ENCODE measurements at regions not wholly inside any gene's neighbourhood (a gene's known extent, or its start where the extent isn't known, plus 50 kb on each side); places are given as distances from the start of the nearest gene placed in this dataset.

DNA sequence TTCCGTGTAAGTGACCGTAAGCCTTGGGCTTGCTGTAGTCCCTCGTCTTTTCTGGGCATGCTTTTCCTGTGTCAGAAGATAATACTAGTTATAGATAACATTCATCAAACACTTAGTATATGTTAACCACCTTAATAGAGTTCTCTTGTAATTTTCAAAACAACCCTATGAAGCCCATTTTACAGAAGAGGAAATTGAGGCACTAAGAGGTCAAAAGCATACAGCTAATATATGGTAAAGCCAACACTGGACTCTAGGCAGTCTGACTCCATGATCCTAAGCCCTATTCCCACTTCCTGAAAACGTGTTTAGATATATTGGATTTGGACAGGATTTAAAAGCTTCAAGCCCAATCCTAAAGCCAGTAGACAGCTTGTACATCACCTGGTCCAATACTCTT lies 153.8 kb downstream of the CEP120 start:
- DNase-seq (ENCODE audit: low spot score) (no peak), FAIRE-seq (no peak), ATAC-seq (no peak)
- H3K27ac ChIP-seq (ENCODE audit: extremely low read length, insufficient read depth, low read length) = no peak overlapping the region
- in situ Hi-C loops (cut with HindIII; ENCODE audit: extremely low pct_ligation_motif_present, low pct_unique_long_range_greater_than_20kb) = no loop called here
- no peak overlapping the region for H3K9ac ChIP-seq (ENCODE audit: insufficient read depth, low read depth, low read length)
- intact Hi-C loops (cut with micrococcal nuclease; ENCODE audit: unreplicated experiment) = no loop called here
- no peak overlapping the region for H2AFZ ChIP-seq (ENCODE audit: low read length)
- 49% methylated on average over 4 of the region's 4 CpGs for WGBS (ENCODE audit: low lambda C conversion rate)
- no peak overlapping the region for H3K4me2 ChIP-seq (ENCODE audit: low read depth, low read length)
- ChIA-PET CTCF (ENCODE audit: low intra/inter-chr PET ratio, low total read pairs) (no interaction called here), POLR2A (no interaction called here)
- no peak for TF ChIP-seq ZNF24 (IDR thresholded peaks at IDR 0.05)
- no peak for TF ChIP-seq ZNF776 (CRISPR knock-in tag; IDR thresholded peaks at IDR 0.05)
- TF ChIP-seq RFXANK (CRISPR knock-in tag; IDR thresholded peaks at IDR 0.05) = no peak
- no peak for TF ChIP-seq ZNF672 (CRISPR knock-in tag; IDR thresholded peaks at IDR 0.05)
- TF ChIP-seq ZNF160 (CRISPR knock-in tag; IDR thresholded peaks at IDR 0.05) = no peak
- TF ChIP-seq, protein P1, sequence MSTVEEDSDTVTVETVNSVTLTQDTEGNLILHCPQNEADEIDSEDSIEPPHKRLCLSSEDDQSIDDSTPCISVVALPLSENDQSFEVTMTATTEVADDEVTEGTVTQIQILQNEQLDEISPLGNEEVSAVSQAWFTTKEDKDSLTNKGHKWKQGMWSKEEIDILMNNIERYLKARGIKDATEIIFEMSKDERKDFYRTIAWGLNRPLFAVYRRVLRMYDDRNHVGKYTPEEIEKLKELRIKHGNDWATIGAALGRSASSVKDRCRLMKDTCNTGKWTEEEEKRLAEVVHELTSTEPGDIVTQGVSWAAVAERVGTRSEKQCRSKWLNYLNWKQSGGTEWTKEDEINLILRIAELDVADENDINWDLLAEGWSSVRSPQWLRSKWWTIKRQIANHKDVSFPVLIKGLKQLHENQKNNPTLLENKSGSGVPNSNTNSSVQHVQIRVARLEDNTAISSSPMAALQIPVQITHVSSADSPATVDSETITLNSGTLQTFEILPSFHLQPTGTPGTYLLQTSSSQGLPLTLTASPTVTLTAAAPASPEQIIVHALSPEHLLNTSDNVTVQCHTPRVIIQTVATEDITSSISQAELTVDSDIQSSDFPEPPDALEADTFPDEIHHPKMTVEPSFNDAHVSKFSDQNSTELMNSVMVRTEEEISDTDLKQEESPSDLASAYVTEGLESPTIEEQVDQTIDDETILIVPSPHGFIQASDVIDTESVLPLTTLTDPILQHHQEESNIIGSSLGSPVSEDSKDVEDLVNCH (CRISPR knock-in tag; IDR thresholded peaks at IDR 0.05) = no peak
- no peak for TF ChIP-seq SIN3A (IDR thresholded peaks at IDR 0.05; ENCODE audit: borderline replicate concordance, low read depth, low read length)
- no peak overlapping the region for H3K4me3 ChIP-seq (replicated peaks in 1 of 3; ENCODE audit: insufficient read depth in 1 of 3, low read depth in 2 of 3, low read length in 3 of 3)
- H4K20me1 ChIP-seq (ENCODE audit: insufficient read depth, low read length) = no peaks in the 10 kb centered on the region
- no peaks in the 10 kb centered on the region for H3K36me3 ChIP-seq (replicated peaks in 1 of 2; ENCODE audit: control insufficient read depth in 1 of 2, insufficient read depth in 2 of 2, low read length in 2 of 2)
- H3K4me1 ChIP-seq (ENCODE audit: insufficient read depth, low read length) = no peaks in the 10 kb centered on the region
- no peaks in the 10 kb centered on the region for H3K27me3 ChIP-seq (ENCODE audit: control insufficient read depth in 1 of 2, insufficient read depth in 2 of 2, low read length in 2 of 2)
- no TSS peak for BruUV-seq (replicated peaks)
- H3K9me3 ChIP-seq (ENCODE audit: low read length) = no peaks in the 10 kb centered on the region
- H3K79me2 ChIP-seq (ENCODE audit: insufficient read depth, low read length) = no peaks in the 10 kb centered on the region

DNA sequence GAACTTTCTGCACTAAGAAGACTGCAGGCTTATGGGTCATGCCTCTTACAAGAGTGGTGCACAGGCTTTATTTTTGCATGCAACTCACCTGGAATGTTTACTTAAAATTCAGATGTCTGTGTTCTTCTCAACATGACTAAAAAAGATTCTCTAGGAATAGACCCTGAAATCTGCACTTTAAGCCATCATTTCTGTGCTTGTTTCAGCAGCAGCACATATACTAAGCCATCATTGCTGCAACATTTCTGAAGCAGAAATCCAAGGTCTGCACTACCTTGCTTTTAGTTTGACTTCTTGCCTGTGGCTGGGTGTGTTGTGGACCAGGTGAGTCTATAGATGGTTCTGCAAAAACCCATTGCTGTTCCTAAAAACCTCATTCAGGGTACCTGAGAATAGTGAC lies 156.8 kb downstream of the CEP120 start:
- no peak overlapping the region for H2AFZ ChIP-seq (ENCODE audit: low read length)
- no peak overlapping the region for H3K4me3 ChIP-seq (replicated peaks in 1 of 3; ENCODE audit: insufficient read depth in 1 of 3, low read depth in 2 of 3, low read length in 3 of 3)
- no peaks in the 10 kb centered on the region for H4K20me1 ChIP-seq (ENCODE audit: insufficient read depth, low read length)
- ATAC-seq (no peak), FAIRE-seq (no peak), DNase-seq (ENCODE audit: low spot score) (no peak)
- CTCF ChIA-PET (ENCODE audit: low intra/inter-chr PET ratio, low total read pairs) = no interaction called here
- POLR2A ChIA-PET = no interaction called here
- H3K9me3 ChIP-seq (ENCODE audit: low read length) = no peaks in the 10 kb centered on the region
- no TSS peak for BruUV-seq (replicated peaks)
- H3K27ac ChIP-seq (ENCODE audit: extremely low read length, insufficient read depth, low read length) = no peak overlapping the region
- intact Hi-C loops (cut with micrococcal nuclease; ENCODE audit: unreplicated experiment) (no loop called here), in situ Hi-C loops (cut with HindIII; ENCODE audit: extremely low pct_ligation_motif_present, low pct_unique_long_range_greater_than_20kb) (no loop called here)
- no peak overlapping the region for H3K4me2 ChIP-seq (ENCODE audit: low read depth, low read length)
- TF ChIP-seq ZNF296 (CRISPR knock-in tag; conservative IDR thresholded peaks at IDR 0.05) = no peak
- peak; percentile 85 for TF ChIP-seq ZNF12 (CRISPR knock-in tag; IDR thresholded peaks at IDR 0.05)
- TF ChIP-seq ZNF816 (CRISPR knock-in tag; IDR thresholded peaks at IDR 0.05; ENCODE audit: borderline replicate concordance) = no peak
- no peaks in the 10 kb centered on the region for H3K36me3 ChIP-seq (replicated peaks in 1 of 2; ENCODE audit: control insufficient read depth in 1 of 2, insufficient read depth in 2 of 2, low read length in 2 of 2)
- H3K27me3 ChIP-seq (ENCODE audit: control insufficient read depth in 1 of 2, insufficient read depth in 2 of 2, low read length in 2 of 2) = no peaks in the 10 kb centered on the region
- no peak overlapping the region for H3K9ac ChIP-seq (ENCODE audit: insufficient read depth, low read depth, low read length)
- H3K4me1 ChIP-seq (ENCODE audit: insufficient read depth, low read length) = no peaks in the 10 kb centered on the region
- H3K79me2 ChIP-seq (ENCODE audit: insufficient read depth, low read length) = no peaks in the 10 kb centered on the region
